NCI-H446 (cell line): ENCODE measurements at regions not wholly inside any gene's neighbourhood (a gene's known extent, or its start where the extent isn't known, plus 50 kb on each side); places are given as distances from the start of the nearest gene placed in this dataset.
"Not testable (repeated sequence)": the region's sequence is repeated elsewhere in the genome, so short reads cannot be mapped to it uniquely, and the experiment has no call there.

Experiments
- DNase-seq, 2 experiments: peaks; one replicate each; lab custom pipeline; 2025; lab: John Stamatoyannopoulos, UW

GRCh38 chr20:24418731-24419130 is 50.7 kb upstream of the SYNDIG1 start:
- no peak for DNase-seq

GRCh38 chr20:24417485-24417884 is 51.9 kb upstream of the SYNDIG1 start:
- no peak for DNase-seq

GRCh38 chr20:24415444-24415843 is 54.0 kb upstream of the SYNDIG1 start:
- not testable (repeated sequence) for DNase-seq

- DNase-seq, result no peak
These were observed 57.6 kb upstream of the SYNDIG1 start for GRCh38 chr20:24411834-24412216.

- peak in 1 of 2 experiments; percentile 76 for DNase-seq
These were observed 58.2 kb upstream of the SYNDIG1 start for GRCh38 chr20:24411003-24411833.

- DNase-seq, result no peak
These were observed 62.3 kb upstream of the SYNDIG1 start for GRCh38 chr20:24407151-24407550.

GRCh38 chr20:24406750-24407149 is 62.7 kb upstream of the SYNDIG1 start:
- no peak for DNase-seq

- DNase-seq, result no peak
These were observed 63.2 kb upstream of the SYNDIG1 start for GRCh38 chr20:24406251-24406650.

GRCh38 chr20:24405810-24406209 is 63.6 kb upstream of the SYNDIG1 start:
- DNase-seq, result no peak

GRCh38 chr20:24403406-24403805 is 66.0 kb upstream of the SYNDIG1 start:
- no peak for DNase-seq

GRCh38 chr20:24402188-24402587 is 67.2 kb upstream of the SYNDIG1 start:
- DNase-seq, result peak in 1 of 2 experiments; percentile 66

GRCh38 chr20:24395151-24395550 is 74.3 kb upstream of the SYNDIG1 start:
- no peak for DNase-seq

GRCh38 chr20:24393903-24394302 is 75.5 kb upstream of the SYNDIG1 start:
- no peak for DNase-seq

- DNase-seq, result no peak
These were observed 76.8 kb upstream of the SYNDIG1 start for GRCh38 chr20:24392612-24393011.

- DNase-seq, result no peak
These were observed 79.7 kb upstream of the SYNDIG1 start for GRCh38 chr20:24389686-24390085.

GRCh38 chr20:24388828-24389380 is 80.5 kb upstream of the SYNDIG1 start:
- DNase-seq, result no peak

- no peak for DNase-seq
These were observed 83.9 kb upstream of the SYNDIG1 start for GRCh38 chr20:24385547-24385946.

GRCh38 chr20:24384865-24385264 is 84.6 kb upstream of the SYNDIG1 start:
- no peak for DNase-seq

GRCh38 chr20:24382743-24383142 is 86.7 kb upstream of the SYNDIG1 start:
- DNase-seq, result peak; percentile 56 to 76

GRCh38 chr20:24382331-24382730 is 87.1 kb upstream of the SYNDIG1 start:
- peak; percentile 45 to 56 for DNase-seq

GRCh38 chr20:24381886-24382285 is 87.5 kb upstream of the SYNDIG1 start:
- DNase-seq, result no peak

GRCh38 chr20:24379484-24379927 is 89.9 kb upstream of the SYNDIG1 start:
- DNase-seq, result peak; percentile 21 to 73

GRCh38 chr20:24378661-24379483 is 90.6 kb upstream of the SYNDIG1 start:
- peak in 1 of 2 experiments; percentile 59 for DNase-seq
